ENCODE measurements at regions not wholly inside any gene's neighbourhood (a gene's known extent, or its start where the extent isn't known, plus 50 kb on each side); places are given as distances from the start of the nearest gene placed in this dataset.
"Not testable (repeated sequence)": the region's sequence is repeated elsewhere in the genome, so short reads cannot be mapped to it uniquely, and the experiment has no call there.

GRCh38 chr5:175336781-175337180, 107.2 kb downstream of the DRD1 start:
- no peak for TF ChIP-seq CTCF (IDR thresholded peaks at IDR 0.05)
- no peak overlapping the region for H3K4me3 ChIP-seq
- DNase-seq (ENCODE audit: low spot score), result no peak

GRCh38 chr5:175335691-175336090, 108.3 kb downstream of the DRD1 start:
- H3K4me3 ChIP-seq, result no peak overlapping the region
- no peak overlapping the region for H3K27ac ChIP-seq
- TF ChIP-seq CTCF (IDR thresholded peaks at IDR 0.05), result no peak
- DNase-seq (ENCODE audit: low spot score), result no peak

More at GRCh38 chr5:175336781-175337180, 107.2 kb downstream of the DRD1 start:
- no peak overlapping the region for H3K27ac ChIP-seq

- DNase-seq (ENCODE audit: low spot score); H3K4me3 ChIP-seq; H3K27ac ChIP-seq: not testable (repeated sequence)
These were observed 112.6 kb downstream of the DRD1 start for GRCh38 chr5:175331173-175332036.

- no peak for DNase-seq (ENCODE audit: low spot score)
- Histone ChIP-seq H3K4me3 (no peak overlapping the region), H3K27ac (no peak overlapping the region)
- no peak for TF ChIP-seq CTCF (IDR thresholded peaks at IDR 0.05)
These were observed 114.0 kb downstream of the DRD1 start for GRCh38 chr5:175329976-175330375.

- no peak for TF ChIP-seq CTCF (IDR thresholded peaks at IDR 0.05)
- H3K4me3 ChIP-seq, result no peak overlapping the region
- DNase-seq (ENCODE audit: low spot score), result no peak
- H3K27ac ChIP-seq, result no peak overlapping the region
These were observed 115.3 kb downstream of the DRD1 start for GRCh38 chr5:175328687-175329086.

GRCh38 chr5:175328176-175328575, 115.8 kb downstream of the DRD1 start:
- no peak overlapping the region for H3K27ac ChIP-seq
- DNase-seq (ENCODE audit: low spot score), result no peak
- H3K4me3 ChIP-seq, result no peak overlapping the region
- TF ChIP-seq CTCF (IDR thresholded peaks at IDR 0.05), result no peak

- Histone ChIP-seq H3K27ac (no peak overlapping the region), H3K4me3 (no peak overlapping the region)
- DNase-seq (ENCODE audit: low spot score), result no peak
- TF ChIP-seq CTCF (IDR thresholded peaks at IDR 0.05), result no peak
These were observed 118.3 kb downstream of the DRD1 start for GRCh38 chr5:175325681-175326080.

All from coronary artery (tissue), 2 donors.